IPS-18a (cell line): ENCODE measurements at regions not wholly inside any gene's neighbourhood (a gene's known extent, or its start where the extent isn't known, plus 50 kb on each side); places are given as distances from the start of the nearest gene placed in this dataset.

Experiments used
- H3K27ac ChIP-seq: one replicate; pipeline ENCODE4 v1.5.1; 2013; ENCODE audit warnings: low read length
- H3K27me3 ChIP-seq: one replicate; pipeline ENCODE4 v1.6.1; 2013; ENCODE audit warnings: mild to moderate bottlenecking, low read length; ENCODE audit not compliant: control insufficient read depth, insufficient read depth
- H3K36me3 ChIP-seq: one replicate; pipeline ENCODE4 v1.6.1; 2013; ENCODE audit warnings: low read depth, low read length; ENCODE audit not compliant: control insufficient read depth
- H3K4me1 ChIP-seq: one replicate; pipeline ENCODE4 v1.6.1; 2013; ENCODE audit warnings: low read depth, low read length; ENCODE audit not compliant: control insufficient read depth
- H3K4me3 ChIP-seq: one replicate; pipeline ENCODE4 v1.5.1; 2013; ENCODE audit warnings: low read length
- H3K9ac ChIP-seq: one replicate; pipeline ENCODE4 v1.6.1; 2013; ENCODE audit warnings: mild to moderate bottlenecking, low read length, moderate library complexity
- H3K9me3 ChIP-seq: one replicate; pipeline ENCODE4 v1.6.1; 2013; ENCODE audit warnings: low read depth, low read length; ENCODE audit not compliant: control insufficient read depth

DNA sequence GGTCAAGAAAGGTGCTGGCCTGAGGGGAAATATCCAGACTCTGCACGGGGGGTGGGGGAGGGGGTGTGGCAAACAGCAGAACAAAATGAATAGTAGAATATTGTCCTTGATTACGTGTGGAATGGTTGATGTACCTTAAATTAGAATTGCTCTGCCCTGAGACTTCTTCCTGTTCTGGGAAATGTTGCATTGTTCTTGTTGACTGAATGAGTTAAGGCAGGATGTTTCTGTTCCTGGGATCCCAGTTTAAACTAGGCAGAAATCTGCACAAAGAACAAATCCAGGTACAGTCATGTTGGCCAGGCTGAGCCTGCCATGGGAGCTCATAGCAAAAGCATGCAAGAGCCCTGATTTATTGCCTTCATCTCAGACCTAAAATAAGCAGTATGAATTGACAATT lies 558.7 kb upstream of the VSTM2A start:
- no peaks in the 10 kb centered on the region for H3K27me3 ChIP-seq
- no peaks in the 10 kb centered on the region for H3K36me3 ChIP-seq
- H3K27ac ChIP-seq = no peak overlapping the region
- H3K4me1 ChIP-seq = no peaks in the 10 kb centered on the region
- no peak overlapping the region for H3K9ac ChIP-seq
- no peak overlapping the region for H3K4me3 ChIP-seq
- no peaks in the 10 kb centered on the region for H3K9me3 ChIP-seq

DNA sequence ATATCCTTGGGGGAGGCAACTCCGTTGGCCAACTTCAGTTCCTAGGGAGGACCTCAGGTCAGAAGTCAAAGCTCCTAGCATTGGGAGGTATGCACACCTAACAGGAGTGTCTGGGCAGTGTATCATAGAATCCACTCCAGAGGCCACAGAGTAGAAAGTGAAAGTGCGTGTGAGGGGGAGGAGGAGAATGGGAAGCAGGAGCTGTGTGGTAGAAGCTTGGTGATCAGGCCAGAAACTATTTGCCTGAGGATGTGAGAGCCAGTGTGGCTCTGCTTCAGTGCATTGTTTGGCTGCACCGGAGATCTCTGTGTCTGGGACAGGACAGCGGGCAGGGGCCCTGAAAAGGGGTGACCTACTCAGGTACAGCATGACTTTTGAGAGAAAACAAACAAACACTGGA lies 557.4 kb upstream of the VSTM2A start:
- no peak overlapping the region for H3K27ac ChIP-seq
- no peaks in the 10 kb centered on the region for H3K9me3 ChIP-seq
- H3K4me3 ChIP-seq = no peak overlapping the region
- no peak overlapping the region for H3K9ac ChIP-seq
- no peaks in the 10 kb centered on the region for H3K4me1 ChIP-seq
- H3K27me3 ChIP-seq = no peaks in the 10 kb centered on the region
- no peaks in the 10 kb centered on the region for H3K36me3 ChIP-seq

DNA sequence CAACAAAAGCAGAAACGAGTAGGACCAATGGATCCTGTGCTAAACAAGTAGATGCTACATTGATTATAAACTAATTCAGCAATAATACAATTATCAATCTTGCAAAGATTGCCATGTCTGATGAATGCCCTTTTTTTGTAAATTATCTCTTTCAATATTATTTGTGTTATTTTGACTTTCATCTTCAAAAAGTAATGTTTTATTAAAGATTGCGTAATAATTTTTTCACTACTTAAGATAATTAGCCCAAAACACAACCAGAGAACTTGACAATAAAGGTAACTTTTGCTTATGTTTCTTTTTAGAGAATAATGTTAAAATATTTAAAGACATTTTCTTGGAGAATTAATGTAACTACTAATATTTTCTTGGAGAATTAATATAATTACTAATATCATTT lies 553.8 kb upstream of the VSTM2A start:
- no peak overlapping the region for H3K9ac ChIP-seq
- no peak overlapping the region for H3K27ac ChIP-seq

GRCh38 chr7:53993224-53993623 lies 549.0 kb upstream of the VSTM2A start:
- no peak overlapping the region for H3K4me3 ChIP-seq
- no peak overlapping the region for H3K27ac ChIP-seq
- H3K4me1 ChIP-seq = no peaks in the 10 kb centered on the region
- H3K27me3 ChIP-seq = no peaks in the 10 kb centered on the region
- H3K9ac ChIP-seq = no peak overlapping the region
- H3K9me3 ChIP-seq = no peaks in the 10 kb centered on the region
- H3K36me3 ChIP-seq = no peaks in the 10 kb centered on the region

More for the DNA sequence above, 553.8 kb upstream of the VSTM2A start:
- Histone ChIP-seq H3K27me3 (no peaks in the 10 kb centered on the region), H3K4me3 (no peak overlapping the region), H3K4me1 (no peaks in the 10 kb centered on the region), H3K9me3 (no peaks in the 10 kb centered on the region), H3K36me3 (no peaks in the 10 kb centered on the region)

DNA sequence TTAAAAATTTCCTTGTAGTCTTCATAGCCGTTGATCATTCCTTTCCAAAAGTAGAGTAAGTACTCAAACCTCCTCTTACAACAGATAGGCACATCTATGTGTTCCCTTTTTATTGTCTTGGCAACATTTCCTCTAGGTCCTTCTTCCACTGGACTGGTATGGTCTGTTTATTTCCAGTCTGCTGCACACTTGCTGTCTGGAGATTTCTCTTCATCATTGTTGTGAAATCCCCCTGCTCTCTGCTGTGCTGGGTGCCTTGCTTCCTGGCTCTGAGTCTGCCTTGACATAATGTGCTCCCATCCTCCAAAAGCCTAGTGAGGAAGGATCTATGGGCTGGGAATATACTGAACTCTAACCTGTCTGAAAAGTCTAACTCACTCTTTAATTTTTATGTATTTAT lies 545.3 kb upstream of the VSTM2A start:
- H3K27me3 ChIP-seq = no peaks in the 10 kb centered on the region
- no peaks in the 10 kb centered on the region for H3K4me1 ChIP-seq
- no peak overlapping the region for H3K4me3 ChIP-seq
- H3K36me3 ChIP-seq = no peaks in the 10 kb centered on the region
- no peak overlapping the region for H3K27ac ChIP-seq
- H3K9me3 ChIP-seq = no peaks in the 10 kb centered on the region
- no peak overlapping the region for H3K9ac ChIP-seq

DNA sequence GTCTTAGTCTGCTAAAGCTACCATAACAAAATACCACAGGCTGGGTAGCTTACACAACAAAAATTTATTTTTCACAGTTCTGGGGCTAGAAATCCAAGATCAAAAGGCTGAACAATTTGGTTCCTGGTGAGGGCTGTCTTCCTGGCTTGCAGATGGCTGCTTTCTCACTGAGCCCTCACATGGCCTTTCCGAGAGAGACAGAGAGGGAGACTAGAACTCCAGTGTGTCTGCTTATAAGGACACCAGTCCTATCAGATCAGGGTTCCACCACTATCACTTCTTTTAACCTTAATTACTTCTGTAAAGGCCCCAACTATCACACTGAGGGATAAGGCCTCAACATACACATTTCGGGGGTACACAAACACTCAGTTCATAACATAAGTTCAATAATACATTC lies 527.4 kb upstream of the VSTM2A start:
- Histone ChIP-seq H3K27me3 (no peaks in the 10 kb centered on the region), H3K4me1 (no peaks in the 10 kb centered on the region), H3K4me3 (no peak overlapping the region), H3K36me3 (no peaks in the 10 kb centered on the region), H3K27ac (no peak overlapping the region), H3K9ac (no peak overlapping the region), H3K9me3 (no peaks in the 10 kb centered on the region)

DNA sequence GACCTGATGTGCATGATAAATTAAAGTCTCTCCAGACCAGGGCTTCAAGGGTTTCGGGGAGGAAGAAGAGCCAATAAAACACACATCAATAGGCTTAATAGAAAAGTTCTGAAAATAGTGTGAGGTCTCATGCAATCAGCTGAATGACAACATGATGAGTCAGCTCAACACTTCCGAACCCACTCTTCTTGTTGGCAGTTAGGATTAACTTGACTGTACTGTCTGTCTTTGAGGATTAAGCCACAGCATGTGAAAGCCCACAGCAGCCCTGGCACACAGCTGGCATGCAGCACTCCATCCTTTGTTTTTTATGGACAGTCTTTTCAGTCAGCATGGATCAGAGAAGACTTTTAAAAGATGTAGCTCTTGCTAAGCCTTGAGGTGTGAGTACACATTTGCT lies 526.9 kb upstream of the VSTM2A start:
- H3K9ac ChIP-seq = no peak overlapping the region
- no peaks in the 10 kb centered on the region for H3K4me1 ChIP-seq
- H3K27me3 ChIP-seq = no peaks in the 10 kb centered on the region
- H3K4me3 ChIP-seq = no peak overlapping the region
- no peaks in the 10 kb centered on the region for H3K9me3 ChIP-seq
- no peak overlapping the region for H3K27ac ChIP-seq
- no peaks in the 10 kb centered on the region for H3K36me3 ChIP-seq

GRCh38 chr7:54037873-54038272 lies 504.3 kb upstream of the VSTM2A start:
- H3K27ac ChIP-seq = no peak overlapping the region
- no peaks in the 10 kb centered on the region for H3K36me3 ChIP-seq
- H3K9ac ChIP-seq = no peak overlapping the region
- no peak overlapping the region for H3K4me3 ChIP-seq
- no peaks in the 10 kb centered on the region for H3K27me3 ChIP-seq
- no peaks in the 10 kb centered on the region for H3K4me1 ChIP-seq
- peaks cover 13% of the 10 kb centered on the region for H3K9me3 ChIP-seq

GRCh38 chr7:54060643-54061042 lies 481.5 kb upstream of the VSTM2A start:
- Histone ChIP-seq H3K27ac (no peak overlapping the region), H3K4me3 (no peak overlapping the region), H3K4me1 (no peaks in the 10 kb centered on the region), H3K9ac (no peak overlapping the region), H3K36me3 (no peaks in the 10 kb centered on the region), H3K9me3 (no peaks in the 10 kb centered on the region), H3K27me3 (no peaks in the 10 kb centered on the region)

DNA sequence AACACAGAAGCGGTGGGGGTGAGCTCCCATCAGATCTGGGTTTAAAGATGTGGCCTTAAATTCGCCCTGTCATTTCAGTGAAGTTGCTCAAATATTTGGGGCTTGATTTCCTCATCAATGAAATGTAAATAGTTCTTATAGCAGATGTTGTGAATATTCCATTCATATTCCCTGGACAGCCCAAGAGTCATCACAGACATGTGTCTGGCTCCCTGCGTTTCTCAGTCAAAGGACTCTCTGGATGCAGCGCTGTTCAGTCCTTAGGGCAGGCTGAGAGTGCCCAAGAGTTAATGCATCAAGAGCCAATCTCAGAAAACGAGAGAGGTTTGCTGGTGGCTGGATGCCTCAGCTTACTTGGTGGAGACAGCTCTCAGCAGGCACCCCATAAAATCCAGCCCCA lies 475.5 kb upstream of the VSTM2A start:
- Histone ChIP-seq H3K27me3 (no peaks in the 10 kb centered on the region), H3K9ac (no peak overlapping the region), H3K4me3 (no peak overlapping the region), H3K27ac (no peak overlapping the region), H3K4me1 (no peaks in the 10 kb centered on the region), H3K9me3 (no peaks in the 10 kb centered on the region), H3K36me3 (no peaks in the 10 kb centered on the region)

DNA sequence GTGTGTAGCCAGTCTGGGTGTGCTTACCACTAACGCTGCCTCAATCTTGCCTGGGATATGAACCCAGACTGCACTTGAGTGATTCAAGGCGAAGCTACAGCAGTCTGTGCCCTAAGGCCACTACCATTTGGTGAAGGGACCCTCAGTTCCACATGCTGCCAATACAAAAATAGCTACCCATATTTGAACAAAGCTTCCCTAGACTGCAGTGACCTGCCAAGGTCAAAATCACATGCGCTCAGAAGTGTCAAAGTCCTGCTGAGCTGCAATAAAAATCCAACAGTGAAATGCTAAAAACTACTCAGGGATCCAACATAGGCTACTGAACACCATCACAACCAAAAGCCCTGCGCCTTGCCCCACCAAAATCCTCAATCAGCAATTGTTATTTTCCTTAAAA lies 472.3 kb upstream of the VSTM2A start:
- Histone ChIP-seq H3K4me1 (no peaks in the 10 kb centered on the region), H3K9me3 (no peaks in the 10 kb centered on the region), H3K36me3 (no peaks in the 10 kb centered on the region), H3K9ac (no peak overlapping the region), H3K4me3 (no peak overlapping the region), H3K27ac (no peak overlapping the region), H3K27me3 (no peaks in the 10 kb centered on the region)

DNA sequence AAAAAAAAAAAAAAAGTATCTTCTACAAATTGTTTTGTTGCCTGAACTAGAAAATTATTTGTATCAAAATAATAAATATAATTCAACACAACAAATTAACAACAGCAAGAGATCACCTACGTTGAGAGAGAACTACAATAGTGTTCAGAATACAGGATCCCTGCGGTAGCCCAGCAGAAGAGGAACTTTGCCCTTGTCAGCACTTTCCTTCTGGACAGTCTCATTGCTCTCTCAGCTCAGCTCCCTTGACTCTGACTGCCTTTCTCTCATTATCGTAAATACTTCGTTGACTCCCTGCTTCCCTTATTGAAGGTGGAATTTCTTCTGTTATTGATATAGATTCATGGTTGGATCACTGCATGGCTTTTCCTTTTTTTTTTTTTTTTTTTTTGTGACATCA lies 469.5 kb upstream of the VSTM2A start:
- no peaks in the 10 kb centered on the region for H3K27me3 ChIP-seq
- H3K4me3 ChIP-seq = no peak overlapping the region
- H3K36me3 ChIP-seq = no peaks in the 10 kb centered on the region
- no peaks in the 10 kb centered on the region for H3K9me3 ChIP-seq
- no peak overlapping the region for H3K27ac ChIP-seq
- H3K4me1 ChIP-seq = no peaks in the 10 kb centered on the region
- no peak overlapping the region for H3K9ac ChIP-seq
